ENCODE measurements at regions not wholly inside any gene's neighbourhood (a gene's known extent, or its start where the extent isn't known, plus 50 kb on each side); places are given as distances from the start of the nearest gene placed in this dataset.

DNA sequence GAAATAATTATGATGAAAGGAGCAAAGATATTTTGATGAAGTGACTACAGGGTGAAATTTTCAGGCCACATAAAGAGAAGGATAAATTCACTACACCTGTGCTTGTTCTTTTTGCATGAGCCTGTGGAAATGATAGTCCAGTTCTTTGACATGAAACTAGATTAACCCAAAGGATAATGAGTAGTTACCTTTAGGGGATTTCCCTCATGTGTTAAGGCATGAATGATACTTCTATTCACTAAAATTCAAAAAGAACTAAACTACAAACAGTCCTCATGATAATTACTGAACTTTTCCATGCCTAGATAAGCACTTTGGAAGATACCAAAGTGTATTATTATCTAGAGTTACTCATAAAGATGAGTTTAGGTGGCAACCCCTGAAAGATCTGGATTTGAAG is 244.3 kb downstream of the PTPRC start:
- TF ChIP-seq, protein P1, sequence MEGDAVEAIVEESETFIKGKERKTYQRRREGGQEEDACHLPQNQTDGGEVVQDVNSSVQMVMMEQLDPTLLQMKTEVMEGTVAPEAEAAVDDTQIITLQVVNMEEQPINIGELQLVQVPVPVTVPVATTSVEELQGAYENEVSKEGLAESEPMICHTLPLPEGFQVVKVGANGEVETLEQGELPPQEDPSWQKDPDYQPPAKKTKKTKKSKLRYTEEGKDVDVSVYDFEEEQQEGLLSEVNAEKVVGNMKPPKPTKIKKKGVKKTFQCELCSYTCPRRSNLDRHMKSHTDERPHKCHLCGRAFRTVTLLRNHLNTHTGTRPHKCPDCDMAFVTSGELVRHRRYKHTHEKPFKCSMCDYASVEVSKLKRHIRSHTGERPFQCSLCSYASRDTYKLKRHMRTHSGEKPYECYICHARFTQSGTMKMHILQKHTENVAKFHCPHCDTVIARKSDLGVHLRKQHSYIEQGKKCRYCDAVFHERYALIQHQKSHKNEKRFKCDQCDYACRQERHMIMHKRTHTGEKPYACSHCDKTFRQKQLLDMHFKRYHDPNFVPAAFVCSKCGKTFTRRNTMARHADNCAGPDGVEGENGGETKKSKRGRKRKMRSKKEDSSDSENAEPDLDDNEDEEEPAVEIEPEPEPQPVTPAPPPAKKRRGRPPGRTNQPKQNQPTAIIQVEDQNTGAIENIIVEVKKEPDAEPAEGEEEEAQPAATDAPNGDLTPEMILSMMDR (IDR thresholded peaks at IDR 0.05; ENCODE audit: extremely low read depth, insufficient read depth, missing control alignments), result no peak
- DNase-seq (ENCODE audit: low spot score), result no peak
- in situ Hi-C loops (cut with MboI; ENCODE audit: low pct_unique_long_range_greater_than_20kb, low sequenced_read_pairs, unreplicated experiment), result no loop called here

DNA sequence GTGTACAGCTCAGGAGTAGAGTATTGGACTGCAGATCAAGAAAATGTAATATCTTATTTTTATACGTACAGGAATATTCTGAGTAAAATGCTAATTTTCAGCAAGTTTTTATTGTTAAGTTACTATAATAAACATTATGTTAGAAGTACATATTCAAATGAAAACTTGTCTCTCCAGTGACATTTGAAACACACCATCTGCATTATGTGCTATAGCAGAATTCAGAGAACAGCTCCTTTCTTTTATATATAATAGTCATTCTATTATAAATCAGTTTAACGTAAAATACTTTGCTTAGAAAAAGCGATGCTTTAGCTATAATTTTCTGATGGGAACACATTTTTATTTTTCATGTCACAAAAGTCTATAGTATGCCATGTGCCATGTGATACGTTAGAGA is 249.0 kb downstream of the PTPRC start:
- no peak for DNase-seq (ENCODE audit: low spot score)
- in situ Hi-C loops (cut with MboI; ENCODE audit: low pct_unique_long_range_greater_than_20kb, low sequenced_read_pairs, unreplicated experiment), result no loop called here
- TF ChIP-seq, protein P1 (IDR thresholded peaks at IDR 0.05; ENCODE audit: extremely low read depth, insufficient read depth, missing control alignments), result no peak

DNA sequence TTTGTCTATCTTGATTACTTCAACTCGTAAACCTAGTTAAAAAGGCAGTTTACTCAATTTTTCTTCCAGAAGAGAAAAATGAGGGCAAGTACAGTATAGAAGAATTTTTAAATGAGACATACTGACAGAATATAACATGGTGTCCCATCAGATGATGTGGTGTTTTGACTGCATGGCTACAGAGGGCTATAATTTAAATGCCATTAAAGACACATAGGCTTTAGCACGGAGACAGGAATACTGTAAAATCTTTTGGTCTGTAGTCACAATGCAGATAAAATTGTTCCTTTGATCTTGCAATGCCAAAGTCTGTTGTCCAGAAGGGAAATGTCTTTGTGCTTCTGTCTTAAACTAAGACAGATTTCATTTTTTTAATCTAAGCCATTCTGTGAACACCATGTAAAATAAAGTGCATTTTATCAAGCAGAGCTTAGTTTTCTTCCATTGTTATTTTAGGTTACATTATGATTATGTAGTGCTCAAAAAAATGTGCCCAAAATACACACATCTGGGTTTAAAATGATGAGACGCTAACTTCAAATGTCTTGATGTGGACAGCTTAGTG is 249.6 kb downstream of the PTPRC start:
- DNase-seq (ENCODE audit: low spot score), result no peak
- in situ Hi-C loops (cut with MboI; ENCODE audit: low pct_unique_long_range_greater_than_20kb, low sequenced_read_pairs, unreplicated experiment), result no loop called here
- TF ChIP-seq, protein P1 (IDR thresholded peaks at IDR 0.05; ENCODE audit: extremely low read depth, insufficient read depth, missing control alignments), result no peak

DNA sequence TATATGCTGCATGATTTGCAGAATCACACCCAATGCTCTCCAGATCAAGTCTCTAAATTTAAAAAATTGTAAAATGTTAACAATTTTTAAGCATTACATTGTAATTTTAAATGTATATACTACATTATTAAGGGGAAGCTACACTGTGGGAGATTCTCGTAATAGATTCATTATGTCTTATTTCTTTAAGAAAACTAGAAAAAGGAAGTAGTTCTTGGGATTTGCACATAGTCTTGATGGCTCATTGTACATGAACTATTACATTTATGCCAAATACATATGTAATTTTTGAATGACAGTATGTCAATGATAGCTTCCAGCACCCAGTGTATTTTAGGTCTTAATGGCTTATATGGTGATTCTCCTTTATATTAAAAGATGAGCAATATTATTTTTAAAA is 250.3 kb downstream of the PTPRC start:
- TF ChIP-seq, protein P1 (IDR thresholded peaks at IDR 0.05; ENCODE audit: extremely low read depth, insufficient read depth, missing control alignments), result no peak
- DNase-seq (ENCODE audit: low spot score), result no peak
- in situ Hi-C loops (cut with MboI; ENCODE audit: low pct_unique_long_range_greater_than_20kb, low sequenced_read_pairs, unreplicated experiment), result no loop called here

DNA sequence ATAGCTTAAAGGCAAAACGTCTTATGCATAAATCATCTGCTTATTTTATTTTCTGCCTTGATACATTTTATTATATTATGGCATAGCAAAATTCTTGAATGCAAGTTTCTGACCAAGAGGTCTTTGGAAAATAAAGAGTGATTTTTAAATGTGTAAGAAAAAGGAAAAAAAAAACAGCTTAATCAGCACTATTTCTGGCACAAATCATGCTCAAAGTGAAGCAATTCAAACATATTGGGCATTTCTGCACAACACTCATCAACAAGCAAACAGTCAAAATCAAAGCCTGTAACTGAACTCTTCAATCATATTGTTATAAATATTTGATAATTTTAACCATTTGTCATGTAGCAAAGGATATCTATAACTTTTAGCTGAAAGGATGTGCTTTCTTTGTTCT is 250.9 kb downstream of the PTPRC start:
- TF ChIP-seq, protein P1 (IDR thresholded peaks at IDR 0.05; ENCODE audit: extremely low read depth, insufficient read depth, missing control alignments), result no peak
- no peak for DNase-seq (ENCODE audit: low spot score)
- in situ Hi-C loops (cut with MboI; ENCODE audit: low pct_unique_long_range_greater_than_20kb, low sequenced_read_pairs, unreplicated experiment), result no loop called here

DNA sequence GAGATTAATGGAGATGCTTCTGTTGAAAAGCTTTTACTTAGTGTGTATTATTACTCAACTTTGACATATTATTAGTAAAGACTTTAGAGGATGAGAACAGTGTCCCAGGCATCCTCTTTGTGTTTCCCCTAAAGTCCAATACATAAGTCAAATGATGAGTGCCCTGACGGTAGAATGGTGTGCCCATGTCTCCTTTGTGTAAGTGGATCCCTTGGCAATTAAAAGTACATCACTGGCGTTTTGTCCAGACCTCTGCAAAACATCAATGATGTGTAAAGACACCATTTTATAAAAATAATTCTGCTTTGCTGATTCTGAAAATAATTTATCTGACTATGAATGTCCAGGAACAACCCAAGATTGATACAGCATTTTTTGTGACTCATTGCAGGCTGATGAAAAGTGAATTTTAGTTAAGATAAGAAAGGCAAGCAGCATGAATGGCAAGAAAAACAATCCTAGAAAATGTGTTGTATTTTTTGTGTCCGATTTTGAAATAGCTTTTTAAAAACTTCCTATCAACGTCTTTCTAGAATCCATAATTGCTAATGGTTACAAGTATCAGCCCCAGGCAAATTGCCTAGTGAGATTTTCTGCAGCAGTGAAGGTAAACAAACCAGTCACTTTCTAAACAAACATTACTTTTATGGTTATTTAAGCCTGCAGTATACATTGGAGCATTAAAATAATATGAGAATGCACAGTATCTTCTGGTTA is 251.5 kb downstream of the PTPRC start:
- in situ Hi-C loops (cut with MboI; ENCODE audit: low pct_unique_long_range_greater_than_20kb, low sequenced_read_pairs, unreplicated experiment), result no loop called here
- DNase-seq (ENCODE audit: low spot score), result no peak

More for the DNA sequence above, 251.5 kb downstream of the PTPRC start:
- TF ChIP-seq, protein P1 (IDR thresholded peaks at IDR 0.05; ENCODE audit: extremely low read depth, insufficient read depth, missing control alignments), result no peak

Measured in GM13977 (cell line).